Ascending aorta (tissue), 2 donors: ENCODE measurements at regions not wholly inside any gene's neighbourhood (a gene's known extent, or its start where the extent isn't known, plus 50 kb on each side); places are given as distances from the start of the nearest gene placed in this dataset.

Experiments used
- DNase-seq, 2 donors: peaks; one replicate each; pipeline ENCODE4 v3.0.0-alpha.2; 2019; ENCODE audit warnings: low spot score in 2 of 2
- H3K27ac ChIP-seq, 2 donors: fragments of 200-600 bp; sonication (generic); one replicate each; pipeline ENCODE4 v1.5.1; 2016 to 2017; ENCODE audit warnings: mild to moderate bottlenecking in 1 of 2
- H3K27me3 ChIP-seq: fragments of 200-600 bp; sonication (generic); one replicate; pipeline ENCODE4 v1.5.1; 2017
- H3K36me3 ChIP-seq, 2 donors: fragments of 200-600 bp; sonication (generic); one replicate each; pipeline ENCODE4 v1.5.1; 2016
- H3K4me1 ChIP-seq, 2 donors: fragments of 200-600 bp; sonication (generic); one replicate each; pipeline ENCODE4 v1.5.1; 2016 to 2017; ENCODE audit warnings: mild to moderate bottlenecking in 1 of 2
- H3K4me3 ChIP-seq, 2 donors: fragments of 200-600 bp; sonication (generic); one replicate each; pipeline ENCODE4 v1.5.1; 2016 to 2017; ENCODE audit warnings: mild to moderate bottlenecking in 1 of 2
- H3K9me3 ChIP-seq, 2 donors: fragments of 200-600 bp; sonication (generic); one replicate each; pipeline ENCODE4 v1.5.1; 2016
- intact Hi-C: fragments of 100-400 bp; cut with DNase I; formaldehyde crosslinking; loops from one replicate; pipeline ENCODE4 v1.15.1; 2023
- TF ChIP-seq, protein P1 (sequence below), 3 experiments: fragments of 200-600 bp in 2 of 3; fragments of 450-650 bp in 1 of 3; sonication (generic) in 2 of 3; IDR thresholded peaks; one replicate each; pipeline ENCODE4 v1.5.1; 2016 to 2019; ENCODE audit warnings: antibody characterized with exemption in 3 of 3, mild to moderate bottlenecking in 1 of 3, moderate library complexity in 1 of 3

DNA sequence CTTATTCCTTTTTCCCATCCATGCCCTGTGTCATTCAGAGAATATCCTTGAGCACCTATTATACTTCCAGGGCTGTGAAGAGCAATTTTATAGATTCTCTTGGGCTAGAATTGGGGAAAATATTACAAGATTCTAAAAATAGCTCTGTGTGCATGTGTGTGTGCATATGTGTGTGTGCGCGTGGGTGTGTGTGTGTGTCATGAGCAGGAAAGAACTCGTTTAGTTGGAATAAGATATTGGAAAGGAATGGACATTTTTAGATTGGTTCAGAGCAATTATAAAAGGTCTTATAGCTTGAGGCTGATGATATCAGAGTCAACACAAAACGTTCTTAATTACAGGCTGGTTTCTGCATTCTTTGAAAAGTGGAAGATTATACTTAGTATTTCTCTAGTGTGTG lies 212.1 kb upstream of the COPS8 start:
- no peaks in the 10 kb centered on the region for H3K4me1 ChIP-seq
- DNase-seq: no peak
- no peaks in the 10 kb centered on the region for H3K27me3 ChIP-seq
- H3K36me3 ChIP-seq: no peaks in the 10 kb centered on the region
- TF ChIP-seq, protein P1, sequence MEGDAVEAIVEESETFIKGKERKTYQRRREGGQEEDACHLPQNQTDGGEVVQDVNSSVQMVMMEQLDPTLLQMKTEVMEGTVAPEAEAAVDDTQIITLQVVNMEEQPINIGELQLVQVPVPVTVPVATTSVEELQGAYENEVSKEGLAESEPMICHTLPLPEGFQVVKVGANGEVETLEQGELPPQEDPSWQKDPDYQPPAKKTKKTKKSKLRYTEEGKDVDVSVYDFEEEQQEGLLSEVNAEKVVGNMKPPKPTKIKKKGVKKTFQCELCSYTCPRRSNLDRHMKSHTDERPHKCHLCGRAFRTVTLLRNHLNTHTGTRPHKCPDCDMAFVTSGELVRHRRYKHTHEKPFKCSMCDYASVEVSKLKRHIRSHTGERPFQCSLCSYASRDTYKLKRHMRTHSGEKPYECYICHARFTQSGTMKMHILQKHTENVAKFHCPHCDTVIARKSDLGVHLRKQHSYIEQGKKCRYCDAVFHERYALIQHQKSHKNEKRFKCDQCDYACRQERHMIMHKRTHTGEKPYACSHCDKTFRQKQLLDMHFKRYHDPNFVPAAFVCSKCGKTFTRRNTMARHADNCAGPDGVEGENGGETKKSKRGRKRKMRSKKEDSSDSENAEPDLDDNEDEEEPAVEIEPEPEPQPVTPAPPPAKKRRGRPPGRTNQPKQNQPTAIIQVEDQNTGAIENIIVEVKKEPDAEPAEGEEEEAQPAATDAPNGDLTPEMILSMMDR (IDR thresholded peaks at IDR 0.05): no peak
- intact Hi-C loops: no loop called here
- H3K27ac ChIP-seq: no peak overlapping the region
- H3K9me3 ChIP-seq: no peaks in the 10 kb centered on the region
- H3K4me3 ChIP-seq: no peak overlapping the region

DNA sequence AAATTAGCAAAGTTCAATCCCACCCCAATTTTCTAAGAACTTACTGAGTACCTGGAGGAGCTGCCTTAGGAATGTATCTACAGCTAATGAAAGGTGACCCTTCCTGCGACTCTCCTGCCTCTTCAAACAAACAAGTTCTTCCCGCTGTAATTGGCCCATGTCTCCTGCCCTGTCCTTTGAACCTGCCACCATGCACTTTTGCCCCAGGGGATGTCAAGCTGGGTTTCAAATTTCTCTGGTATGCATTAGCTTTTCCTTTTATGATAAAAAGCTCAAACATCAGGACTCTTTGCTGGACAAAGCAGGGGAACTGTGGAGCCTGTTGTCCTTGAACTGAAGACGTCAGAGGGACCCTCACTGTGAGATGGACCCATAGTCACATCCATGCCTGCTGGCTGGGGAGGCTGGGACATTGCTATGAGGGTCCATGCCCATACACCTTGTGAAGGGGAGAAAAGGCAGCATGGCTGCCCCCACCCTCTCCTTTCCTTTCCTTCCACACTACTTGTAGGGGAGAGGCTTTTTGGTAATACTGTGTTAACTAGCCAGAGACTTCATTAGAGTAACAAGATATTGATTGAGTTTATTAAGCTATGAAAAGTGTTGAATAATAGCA lies 210.7 kb upstream of the COPS8 start:
- H3K4me3 ChIP-seq: no peak overlapping the region
- intact Hi-C loops: no loop called here
- no peaks in the 10 kb centered on the region for H3K27me3 ChIP-seq
- no peaks in the 10 kb centered on the region for H3K36me3 ChIP-seq
- DNase-seq: no peak
- TF ChIP-seq, protein P1 (IDR thresholded peaks at IDR 0.05): no peak
- H3K9me3 ChIP-seq: no peaks in the 10 kb centered on the region
- H3K4me1 ChIP-seq: no peaks in the 10 kb centered on the region
- no peak overlapping the region for H3K27ac ChIP-seq

DNA sequence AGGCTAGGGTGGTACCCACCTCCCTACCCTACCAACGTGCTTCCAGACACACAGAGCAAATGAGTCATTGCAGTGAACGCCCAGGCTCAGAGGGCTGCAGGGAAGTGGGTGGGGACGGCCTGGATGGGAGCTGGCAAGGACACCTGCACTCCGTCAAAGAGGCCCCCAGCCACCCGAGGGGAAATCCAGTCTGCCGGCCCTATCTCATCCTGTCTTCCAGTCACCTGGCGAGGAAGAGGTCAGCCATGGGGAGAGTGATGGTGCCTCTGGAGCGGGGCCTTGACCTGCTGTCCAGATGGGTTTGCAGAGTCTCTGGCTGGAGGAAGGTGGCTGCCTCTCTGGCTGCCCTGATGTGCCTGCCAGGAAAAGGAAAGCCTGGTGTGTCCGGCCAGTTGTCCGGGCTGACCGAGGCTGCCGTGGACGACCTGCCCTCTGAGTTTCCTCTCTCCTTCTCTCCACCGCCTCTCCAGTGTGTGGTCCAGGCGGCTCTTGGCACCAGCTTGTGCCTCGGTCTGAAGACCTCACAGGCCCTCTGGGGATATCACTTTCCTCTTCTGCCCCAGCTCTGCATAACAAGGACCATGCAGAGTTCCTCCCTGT lies 209.7 kb upstream of the COPS8 start:
- H3K4me1 ChIP-seq: no peaks in the 10 kb centered on the region
- intact Hi-C loops: no loop called here
- DNase-seq: no peak
- H3K36me3 ChIP-seq: no peaks in the 10 kb centered on the region
- TF ChIP-seq, protein P1 (IDR thresholded peaks at IDR 0.05): no peak
- H3K9me3 ChIP-seq: no peaks in the 10 kb centered on the region
- no peak overlapping the region for H3K27ac ChIP-seq
- H3K4me3 ChIP-seq: no peak overlapping the region
- no peaks in the 10 kb centered on the region for H3K27me3 ChIP-seq

DNA sequence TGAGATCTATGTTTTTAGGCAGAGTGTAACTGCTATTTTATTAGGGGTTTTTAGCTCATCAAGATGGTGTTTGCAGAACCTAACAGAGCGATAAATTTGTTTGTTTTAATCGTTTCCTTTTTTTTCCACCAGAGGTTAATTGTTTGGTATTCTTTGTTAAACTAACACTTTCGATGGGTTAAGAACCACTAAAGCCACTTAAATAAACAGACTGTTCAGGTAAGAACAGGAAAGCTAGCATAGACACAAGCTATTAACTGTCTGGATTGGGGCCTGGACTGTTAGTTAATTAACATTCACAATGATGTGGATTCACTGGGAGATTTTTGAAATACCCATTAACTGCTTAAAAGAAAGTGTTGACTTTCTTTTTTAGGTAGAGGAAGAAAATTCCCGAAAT lies 209.0 kb upstream of the COPS8 start:
- TF ChIP-seq, protein P1 (IDR thresholded peaks at IDR 0.05): no peak

DNA sequence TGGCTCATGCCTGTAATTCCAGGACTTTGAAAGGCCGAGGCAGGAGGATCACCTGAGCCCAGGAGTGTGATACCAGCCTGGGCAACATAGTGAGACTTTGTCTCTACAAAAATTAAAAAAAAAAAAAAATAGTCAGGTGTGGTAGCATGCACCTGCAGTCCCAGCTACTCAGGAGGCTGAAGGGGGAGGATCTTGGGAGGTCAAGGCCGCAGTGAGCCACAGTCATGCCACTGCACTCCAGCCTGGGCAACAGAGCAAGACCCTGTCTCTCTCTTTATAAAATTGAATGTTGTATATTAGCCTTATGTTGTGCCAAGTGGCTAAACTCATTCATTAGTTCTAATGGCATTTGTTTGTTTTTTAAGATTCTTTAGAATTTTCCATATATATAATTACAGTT lies 207.7 kb upstream of the COPS8 start:
- intact Hi-C loops: no loop called here
- Histone ChIP-seq H3K4me1 (no peaks in the 10 kb centered on the region), H3K9me3 (no peaks in the 10 kb centered on the region), H3K4me3 (no peak overlapping the region), H3K36me3 (no peaks in the 10 kb centered on the region), H3K27ac (no peak overlapping the region), H3K27me3 (no peaks in the 10 kb centered on the region)
- no peak for DNase-seq
- TF ChIP-seq, protein P1 (IDR thresholded peaks at IDR 0.05): no peak

More for the DNA sequence above, 209.0 kb upstream of the COPS8 start:
- no peak overlapping the region for H3K4me3 ChIP-seq
- H3K4me1 ChIP-seq: no peaks in the 10 kb centered on the region
- intact Hi-C loops: no loop called here
- H3K27ac ChIP-seq: no peak overlapping the region
- no peaks in the 10 kb centered on the region for H3K36me3 ChIP-seq
- H3K27me3 ChIP-seq: no peaks in the 10 kb centered on the region
- H3K9me3 ChIP-seq: no peaks in the 10 kb centered on the region
- DNase-seq: no peak
